ENCODE measurements at regions not wholly inside any gene's neighbourhood (a gene's known extent, or its start where the extent isn't known, plus 50 kb on each side); places are given as distances from the start of the nearest gene placed in this dataset.

GRCh38 chr7:80288175-80289122, 153.8 kb downstream of the GNAI1 start:
- Histone ChIP-seq H3K4me2 (no peak overlapping the region), H3K9me2 (ENCODE audit: insufficient read depth) (no peaks in the 10 kb centered on the region), H4K20me1 (replicated peaks; ENCODE audit: insufficient read depth) (no peaks in the 10 kb centered on the region), H3K27ac (ENCODE audit: low read depth) (no peak overlapping the region), H3K27me3 (ENCODE audit: insufficient read depth) (no peaks in the 10 kb centered on the region), H3K79me2 (replicated peaks; ENCODE audit: insufficient read depth) (no peaks in the 10 kb centered on the region), H2AFZ (no peak overlapping the region), H3K4me1 (ENCODE audit: insufficient read depth) (no peaks in the 10 kb centered on the region), H3K4me3 (no peak overlapping the region), H3F3A (replicated peaks; ENCODE audit: low read depth) (no peaks in the 10 kb centered on the region), H3K36me3 (ENCODE audit: insufficient read depth) (no peaks in the 10 kb centered on the region)
- peaks cover 4% of the 10 kb centered on the region; the same call in 2 of the 3 replicates for H3K36me3 Mint-ChIP-seq (ENCODE audit: low read depth)
- peak overlapping the region; percentile 58; the same call in 1 of the 2 replicates for H3K27ac Mint-ChIP-seq
- no peak overlapping the region for H3K4me3 Mint-ChIP-seq
- ATAC-seq (peak; percentile 61), DNase-seq (ENCODE audit: low spot score) (peak; percentile 36)
- H3K27me3 Mint-ChIP-seq (ENCODE audit: insufficient read depth, low read depth, poor library complexity) = peaks cover 3% of the 10 kb centered on the region
- no peaks in the 10 kb centered on the region for H3K4me1 Mint-ChIP-seq
- TF ChIP-seq CTCF (conservative IDR thresholded peaks at IDR 0.05; ENCODE audit: low read depth in 2 of 2) (peak; percentile 72 to 79), JUNB (IDR thresholded peaks at IDR 0.05; ENCODE audit: unreplicated experiment) (no peak)
- H3K9me3 Mint-ChIP-seq = peaks cover 2% of the 10 kb centered on the region; the same call in 2 of the 3 replicates

GRCh38 chr7:80287400-80288174, 153.0 kb downstream of the GNAI1 start:
- no peaks in the 10 kb centered on the region for H3K27me3 ChIP-seq (ENCODE audit: insufficient read depth)
- H3K27ac Mint-ChIP-seq = no peak overlapping the region
- H3K9me3 Mint-ChIP-seq = no peaks in the 10 kb centered on the region
- H3K4me1 ChIP-seq (ENCODE audit: insufficient read depth) = no peaks in the 10 kb centered on the region
- no peak overlapping the region for H2AFZ ChIP-seq
- no peaks in the 10 kb centered on the region for H3K4me1 Mint-ChIP-seq
- H3K79me2 ChIP-seq (replicated peaks; ENCODE audit: insufficient read depth) = no peaks in the 10 kb centered on the region
- H3K4me3 Mint-ChIP-seq = no peak overlapping the region
- TF ChIP-seq POLR2AphosphoS5 (IDR thresholded peaks at IDR 0.05; ENCODE audit: low read depth) (no peak), NANOG (IDR thresholded peaks at IDR 0.05; ENCODE audit: borderline replicate concordance) (no peak), ZNF114 (CRISPR knock-in tag; IDR thresholded peaks at IDR 0.05) (no peak), CREB1 (CRISPR knock-in tag; IDR thresholded peaks at IDR 0.05; ENCODE audit: low read depth) (no peak), EZH2 (IDR thresholded peaks at IDR 0.05; ENCODE audit: low read depth, unreplicated experiment) (no peak)
- H3K36me3 ChIP-seq (ENCODE audit: insufficient read depth) = no peaks in the 10 kb centered on the region
- H3K36me3 Mint-ChIP-seq (ENCODE audit: low read depth) = no peaks in the 10 kb centered on the region
- H3F3A ChIP-seq (replicated peaks; ENCODE audit: low read depth) = no peaks in the 10 kb centered on the region
- H3K9me2 ChIP-seq (ENCODE audit: insufficient read depth) = no peaks in the 10 kb centered on the region
- DNase-seq (ENCODE audit: low spot score) = no peak
- no peak for ATAC-seq
- no peak overlapping the region for H3K27ac ChIP-seq (ENCODE audit: low read depth)
- H3K4me2 ChIP-seq = no peak overlapping the region
- no peaks in the 10 kb centered on the region for H4K20me1 ChIP-seq (replicated peaks; ENCODE audit: insufficient read depth)
- H3K27me3 Mint-ChIP-seq (ENCODE audit: insufficient read depth, low read depth, poor library complexity) = peaks cover 2% of the 10 kb centered on the region
- H3K4me3 ChIP-seq = no peak overlapping the region

Data from GM23338 (cell line).